WTC11 (cell line): ENCODE measurements at regions not wholly inside any gene's neighbourhood (a gene's known extent, or its start where the extent isn't known, plus 50 kb on each side); places are given as distances from the start of the nearest gene placed in this dataset.

ENCODE experiments used
- ATAC-seq: fragments of 200-7000 bp; cut with Tn5 transposase; 2 replicates; pipeline ENCODE4 v1.10.0; 2021; ENCODE audit warnings: mild to moderate bottlenecking, moderate library complexity
- CTCF ChIA-PET: fragments of 300-600 bp; sonication (Branson Sonifier 250); formaldehyde crosslinking; loops from one replicate; lab custom pipeline; 2021; ENCODE audit warnings: antibody characterized with exemption; lab: Charles Lee
- POLR2A ChIA-PET: fragments of 350-600 bp; sonication (Branson Sonifier 250); formaldehyde crosslinking; loops from one replicate; lab custom pipeline; 2021; ENCODE audit warnings: antibody characterized with exemption; lab: Charles Lee
- DNase-seq: peaks from one replicate; pipeline ENCODE4 v3.0.0; 2021; ENCODE audit warnings: low spot score
- H3K27ac Mint-ChIP-seq: 2 replicates; pipeline ENCODE4 v1.8.0; 2021; ENCODE audit warnings: mixed read lengths
- H3K27me3 Mint-ChIP-seq: 2 replicates; pipeline ENCODE4 v1.8.0; 2021; ENCODE audit warnings: low read depth, mild to moderate bottlenecking, moderate library complexity, mixed read lengths
- H3K36me3 Mint-ChIP-seq: 2 replicates; pipeline ENCODE4 v1.8.0; 2021; ENCODE audit warnings: mixed read lengths
- H3K4me1 Mint-ChIP-seq: 2 replicates; pipeline ENCODE4 v1.8.0; 2022; ENCODE audit warnings: mixed read lengths
- H3K4me3 Mint-ChIP-seq: 2 replicates; pipeline ENCODE4 v1.8.0; 2021; ENCODE audit warnings: mild to moderate bottlenecking, moderate library complexity, mixed read lengths
- H3K9me3 Mint-ChIP-seq: 2 replicates; pipeline ENCODE4 v1.8.0; 2021; ENCODE audit warnings: mixed read lengths
- ATF3 ChIP-seq: sonication (generic); formaldehyde crosslinking; conservative IDR thresholded peaks from 2 replicates; pipeline ENCODE4 v1.8.1; 2022; ENCODE audit warnings: mild to moderate bottlenecking, missing genetic modification reagents
- E2F4 ChIP-seq: sonication (generic); formaldehyde crosslinking; IDR thresholded peaks from 2 replicates; pipeline ENCODE4 v1.8.1; 2022; ENCODE audit warnings: low read depth, mild to moderate bottlenecking, moderate library complexity, missing genetic modification reagents, borderline replicate concordance
- ESRRA ChIP-seq: sonication (generic); formaldehyde crosslinking; IDR thresholded peaks from 2 replicates; pipeline ENCODE4 v1.8.1; 2022; ENCODE audit warnings: mild to moderate bottlenecking, missing genetic modification reagents, borderline replicate concordance
- GTF2I ChIP-seq: fragments of 250-450 bp; sonication (Bioruptor Pico); conservative IDR thresholded peaks from 2 replicates; pipeline ENCODE4 v1.4.0; 2021; ENCODE audit warnings: mild to moderate bottlenecking
- KAT7 ChIP-seq: sonication (generic); formaldehyde crosslinking; IDR thresholded peaks from 2 replicates; pipeline ENCODE4 v1.8.1; 2023; ENCODE audit warnings: missing genetic modification reagents, mild to moderate bottlenecking, borderline replicate concordance
- MXD4 ChIP-seq: fragments of 250-450 bp; sonication (Bioruptor Pico); IDR thresholded peaks from 2 replicates; pipeline ENCODE4 v1.8.0; 2021; ENCODE audit warnings: mild to moderate bottlenecking, moderate library complexity, borderline replicate concordance
- NFYB ChIP-seq: sonication (generic); formaldehyde crosslinking; conservative IDR thresholded peaks from 2 replicates; pipeline ENCODE4 v1.8.0; 2022; ENCODE audit warnings: low read depth, missing genetic modification reagents
- NR2C2 ChIP-seq: sonication (generic); formaldehyde crosslinking; IDR thresholded peaks from 2 replicates; pipeline ENCODE4 v1.8.0; 2022; ENCODE audit warnings: mild to moderate bottlenecking, missing genetic modification reagents
- NR3C1 ChIP-seq: sonication (generic); formaldehyde crosslinking; conservative IDR thresholded peaks from 2 replicates; pipeline ENCODE4 v1.8.1; 2023; ENCODE audit warnings: low read depth, mild to moderate bottlenecking, missing genetic modification reagents
- PRRX2 ChIP-seq: fragments of 250-450 bp; sonication (Bioruptor Pico); IDR thresholded peaks from 2 replicates; pipeline ENCODE4 v1.8.0; 2021; ENCODE audit warnings: mild to moderate bottlenecking
- RORB ChIP-seq: fragments of 250-450 bp; sonication (Bioruptor Pico); IDR thresholded peaks from 2 replicates; pipeline ENCODE4 v1.9.0; 2021; ENCODE audit warnings: mild to moderate bottlenecking
- TCF7 ChIP-seq: sonication (generic); formaldehyde crosslinking; IDR thresholded peaks from 2 replicates; pipeline ENCODE4 v1.8.0; 2022; ENCODE audit warnings: mild to moderate bottlenecking, low read depth, missing genetic modification reagents, moderate library complexity
- ZMAT4 ChIP-seq: fragments of 250-450 bp; sonication (Bioruptor Pico); IDR thresholded peaks from 2 replicates; pipeline ENCODE4 v1.9.0; 2021; ENCODE audit warnings: mild to moderate bottlenecking
- ZNF121 ChIP-seq: sonication (generic); formaldehyde crosslinking; IDR thresholded peaks from 2 replicates; pipeline ENCODE4 v1.8.0; 2023; ENCODE audit warnings: missing genetic modification reagents
- ZNF219 ChIP-seq: sonication (generic); formaldehyde crosslinking; IDR thresholded peaks from 2 replicates; pipeline ENCODE4 v1.8.0; 2023; ENCODE audit warnings: missing genetic modification reagents, mild to moderate bottlenecking, borderline replicate concordance
- ZNF317 ChIP-seq: sonication (generic); formaldehyde crosslinking; IDR thresholded peaks from 2 replicates; pipeline ENCODE4 v1.8.1; 2023; ENCODE audit warnings: low read depth, mild to moderate bottlenecking, moderate library complexity, missing genetic modification reagents, borderline replicate concordance
- TF ChIP-seq, protein P1 (sequence below): sonication (generic); formaldehyde crosslinking; IDR thresholded peaks from 2 replicates; pipeline ENCODE4 v1.8.0; 2022; ENCODE audit warnings: mild to moderate bottlenecking, missing genetic modification reagents
- TF ChIP-seq, protein P2 (sequence below): sonication (generic); formaldehyde crosslinking; IDR thresholded peaks from 2 replicates; pipeline ENCODE4 v1.8.0; 2022; ENCODE audit warnings: mild to moderate bottlenecking, missing genetic modification reagents
- TF ChIP-seq, protein P3 (sequence below): sonication (generic); formaldehyde crosslinking; conservative IDR thresholded peaks from 2 replicates; pipeline ENCODE4 v1.8.1; 2023; ENCODE audit warnings: mild to moderate bottlenecking, low read depth, missing genetic modification reagents, moderate library complexity
- TF ChIP-seq, protein P4 (sequence below): sonication (generic); formaldehyde crosslinking; IDR thresholded peaks from 2 replicates; pipeline ENCODE4 v1.8.0; 2022; ENCODE audit warnings: mild to moderate bottlenecking, missing genetic modification reagents
- TF ChIP-seq, protein P5 (sequence below): sonication (generic); formaldehyde crosslinking; IDR thresholded peaks from 2 replicates; pipeline ENCODE4 v1.8.1; 2022; ENCODE audit warnings: mild to moderate bottlenecking, missing genetic modification reagents, moderate library complexity, borderline replicate concordance

GRCh38 chr22:48505891-48506290 is 1321.8 kb downstream of the BRD1 start:
- CTCF ChIA-PET, result no interaction called here

DNA sequence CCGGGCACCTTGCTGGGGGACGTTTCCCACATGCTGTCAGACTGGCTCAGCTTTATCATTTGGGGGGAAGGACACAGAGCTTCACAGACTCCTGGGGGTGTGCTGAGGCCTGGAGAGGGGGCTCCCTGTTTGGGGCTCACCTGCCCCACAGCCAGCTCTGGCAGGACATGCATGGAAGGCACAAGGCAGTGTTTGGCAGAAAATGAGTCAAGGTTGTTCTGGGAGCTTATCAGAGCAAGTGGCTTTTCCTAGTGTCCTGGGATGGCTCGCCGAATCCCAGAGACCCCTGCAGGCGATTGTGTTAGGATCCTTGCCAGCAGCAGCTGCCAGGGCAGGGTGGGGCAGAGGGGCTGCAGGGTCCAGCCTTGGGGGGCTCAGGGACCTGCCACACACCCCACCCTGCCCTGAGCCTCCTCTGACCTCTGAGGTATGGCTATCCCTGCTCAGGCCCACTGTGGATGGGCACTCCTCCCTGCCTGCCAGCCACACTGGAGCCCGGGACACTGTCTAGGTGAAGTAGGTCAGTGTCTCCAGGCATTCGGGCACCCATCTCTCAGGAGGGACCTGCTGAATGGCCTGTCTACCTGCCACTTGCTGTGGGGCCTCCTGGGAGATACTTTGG is 1323.0 kb downstream of the BRD1 start:
- H3K36me3 Mint-ChIP-seq, result no peaks in the 10 kb centered on the region; the same call in 1 of the 2 replicates
- CTCF ChIA-PET, result no interaction called here
- no peaks in the 10 kb centered on the region for H3K27me3 Mint-ChIP-seq
- no peak overlapping the region for H3K4me3 Mint-ChIP-seq
- TF ChIP-seq ZNF121 (CRISPR knock-in tag) (no peak), NR3C1 (CRISPR knock-in tag) (no peak), ATF3 (CRISPR knock-in tag) (no peak)
- TF ChIP-seq, protein P1, sequence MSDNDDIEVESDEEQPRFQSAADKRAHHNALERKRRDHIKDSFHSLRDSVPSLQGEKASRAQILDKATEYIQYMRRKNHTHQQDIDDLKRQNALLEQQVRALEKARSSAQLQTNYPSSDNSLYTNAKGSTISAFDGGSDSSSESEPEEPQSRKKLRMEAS (CRISPR knock-in tag), result no peak
- TF ChIP-seq, protein P2, sequence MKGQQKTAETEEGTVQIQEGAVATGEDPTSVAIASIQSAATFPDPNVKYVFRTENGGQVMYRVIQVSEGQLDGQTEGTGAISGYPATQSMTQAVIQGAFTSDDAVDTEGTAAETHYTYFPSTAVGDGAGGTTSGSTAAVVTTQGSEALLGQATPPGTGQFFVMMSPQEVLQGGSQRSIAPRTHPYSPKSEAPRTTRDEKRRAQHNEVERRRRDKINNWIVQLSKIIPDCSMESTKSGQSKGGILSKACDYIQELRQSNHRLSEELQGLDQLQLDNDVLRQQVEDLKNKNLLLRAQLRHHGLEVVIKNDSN (CRISPR knock-in tag), result no peak
- TF ChIP-seq, protein P3, sequence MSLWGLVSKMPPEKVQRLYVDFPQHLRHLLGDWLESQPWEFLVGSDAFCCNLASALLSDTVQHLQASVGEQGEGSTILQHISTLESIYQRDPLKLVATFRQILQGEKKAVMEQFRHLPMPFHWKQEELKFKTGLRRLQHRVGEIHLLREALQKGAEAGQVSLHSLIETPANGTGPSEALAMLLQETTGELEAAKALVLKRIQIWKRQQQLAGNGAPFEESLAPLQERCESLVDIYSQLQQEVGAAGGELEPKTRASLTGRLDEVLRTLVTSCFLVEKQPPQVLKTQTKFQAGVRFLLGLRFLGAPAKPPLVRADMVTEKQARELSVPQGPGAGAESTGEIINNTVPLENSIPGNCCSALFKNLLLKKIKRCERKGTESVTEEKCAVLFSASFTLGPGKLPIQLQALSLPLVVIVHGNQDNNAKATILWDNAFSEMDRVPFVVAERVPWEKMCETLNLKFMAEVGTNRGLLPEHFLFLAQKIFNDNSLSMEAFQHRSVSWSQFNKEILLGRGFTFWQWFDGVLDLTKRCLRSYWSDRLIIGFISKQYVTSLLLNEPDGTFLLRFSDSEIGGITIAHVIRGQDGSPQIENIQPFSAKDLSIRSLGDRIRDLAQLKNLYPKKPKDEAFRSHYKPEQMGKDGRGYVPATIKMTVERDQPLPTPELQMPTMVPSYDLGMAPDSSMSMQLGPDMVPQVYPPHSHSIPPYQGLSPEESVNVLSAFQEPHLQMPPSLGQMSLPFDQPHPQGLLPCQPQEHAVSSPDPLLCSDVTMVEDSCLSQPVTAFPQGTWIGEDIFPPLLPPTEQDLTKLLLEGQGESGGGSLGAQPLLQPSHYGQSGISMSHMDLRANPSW, result no peak
- TF ChIP-seq, protein P4, sequence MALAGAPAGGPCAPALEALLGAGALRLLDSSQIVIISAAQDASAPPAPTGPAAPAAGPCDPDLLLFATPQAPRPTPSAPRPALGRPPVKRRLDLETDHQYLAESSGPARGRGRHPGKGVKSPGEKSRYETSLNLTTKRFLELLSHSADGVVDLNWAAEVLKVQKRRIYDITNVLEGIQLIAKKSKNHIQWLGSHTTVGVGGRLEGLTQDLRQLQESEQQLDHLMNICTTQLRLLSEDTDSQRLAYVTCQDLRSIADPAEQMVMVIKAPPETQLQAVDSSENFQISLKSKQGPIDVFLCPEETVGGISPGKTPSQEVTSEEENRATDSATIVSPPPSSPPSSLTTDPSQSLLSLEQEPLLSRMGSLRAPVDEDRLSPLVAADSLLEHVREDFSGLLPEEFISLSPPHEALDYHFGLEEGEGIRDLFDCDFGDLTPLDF, result no peak
- ATAC-seq (no peak), DNase-seq (no peak)
- H3K27ac Mint-ChIP-seq, result no peak overlapping the region
- H3K4me1 Mint-ChIP-seq, result peaks cover 19% of the 10 kb centered on the region
- H3K9me3 Mint-ChIP-seq, result no peaks in the 10 kb centered on the region
- POLR2A ChIA-PET, result no interaction called here

More at GRCh38 chr22:48505891-48506290, 1321.8 kb downstream of the BRD1 start:
- Mint-ChIP-seq H3K4me3 (no peak overlapping the region), H3K9me3 (no peaks in the 10 kb centered on the region), H3K36me3 (no peaks in the 10 kb centered on the region; the same call in 1 of the 2 replicates), H3K27me3 (no peaks in the 10 kb centered on the region), H3K4me1 (peaks cover 20% of the 10 kb centered on the region), H3K27ac (no peak overlapping the region)
- ATAC-seq (no peak), DNase-seq (no peak)
- POLR2A ChIA-PET, result no interaction called here
- TF ChIP-seq NFYB (CRISPR knock-in tag), result no peak
- TF ChIP-seq NR2C2 (CRISPR knock-in tag), result no peak
- no peak for TF ChIP-seq RORB (CRISPR knock-in tag)
- TF ChIP-seq ZNF219 (CRISPR knock-in tag), result no peak
- TF ChIP-seq NR3C1 (CRISPR knock-in tag), result no peak
- TF ChIP-seq KAT7 (CRISPR knock-in tag), result no peak
- no peak for TF ChIP-seq PRRX2 (CRISPR knock-in tag)
- TF ChIP-seq, protein P5, sequence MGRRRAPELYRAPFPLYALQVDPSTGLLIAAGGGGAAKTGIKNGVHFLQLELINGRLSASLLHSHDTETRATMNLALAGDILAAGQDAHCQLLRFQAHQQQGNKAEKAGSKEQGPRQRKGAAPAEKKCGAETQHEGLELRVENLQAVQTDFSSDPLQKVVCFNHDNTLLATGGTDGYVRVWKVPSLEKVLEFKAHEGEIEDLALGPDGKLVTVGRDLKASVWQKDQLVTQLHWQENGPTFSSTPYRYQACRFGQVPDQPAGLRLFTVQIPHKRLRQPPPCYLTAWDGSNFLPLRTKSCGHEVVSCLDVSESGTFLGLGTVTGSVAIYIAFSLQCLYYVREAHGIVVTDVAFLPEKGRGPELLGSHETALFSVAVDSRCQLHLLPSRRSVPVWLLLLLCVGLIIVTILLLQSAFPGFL, result no peak
- TF ChIP-seq ESRRA, result no peak
- TF ChIP-seq E2F4 (CRISPR knock-in tag), result no peak
- no peak for TF ChIP-seq ZNF317 (CRISPR knock-in tag)
- TF ChIP-seq TCF7 (CRISPR knock-in tag), result no peak
- TF ChIP-seq ZMAT4, result no peak
- no peak for TF ChIP-seq GTF2I
- no peak for TF ChIP-seq MXD4 (CRISPR knock-in tag)
